ENCODE measurements at regions not wholly inside any gene's neighbourhood (a gene's known extent, or its start where the extent isn't known, plus 50 kb on each side); places are given as distances from the start of the nearest gene placed in this dataset.

DNA sequence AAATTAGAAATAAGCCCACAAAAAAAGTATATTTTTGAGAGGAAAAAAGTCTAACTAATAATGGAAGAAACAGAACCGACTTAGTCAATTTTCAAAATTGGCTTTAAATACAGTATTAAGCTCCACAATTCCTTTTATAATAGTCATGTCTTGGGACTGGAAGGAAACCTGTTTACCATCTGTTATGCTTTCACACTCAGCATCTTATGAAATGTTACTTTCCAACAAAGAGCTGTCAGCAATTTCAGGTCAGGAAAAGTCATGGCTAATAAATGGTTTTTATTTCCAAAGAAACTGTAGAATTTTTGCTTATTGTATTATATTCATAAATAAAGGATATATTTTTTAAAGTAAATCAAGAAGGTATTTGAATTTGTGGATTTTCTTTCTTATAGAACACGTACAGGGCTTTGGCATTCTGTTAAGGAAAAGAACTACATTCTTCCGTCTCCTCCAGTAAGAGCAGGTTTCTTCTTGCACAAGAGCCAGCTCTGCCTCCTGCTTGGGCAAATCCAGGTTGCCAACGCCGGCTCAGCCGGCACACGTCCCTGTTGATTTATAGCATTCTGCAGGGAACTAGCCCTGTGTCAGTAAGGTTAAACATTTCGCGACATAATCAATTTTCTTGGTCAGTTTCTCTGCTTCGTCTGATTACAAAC is 52.9 kb upstream of the GPR12 start:
- TF ChIP-seq, protein P1, sequence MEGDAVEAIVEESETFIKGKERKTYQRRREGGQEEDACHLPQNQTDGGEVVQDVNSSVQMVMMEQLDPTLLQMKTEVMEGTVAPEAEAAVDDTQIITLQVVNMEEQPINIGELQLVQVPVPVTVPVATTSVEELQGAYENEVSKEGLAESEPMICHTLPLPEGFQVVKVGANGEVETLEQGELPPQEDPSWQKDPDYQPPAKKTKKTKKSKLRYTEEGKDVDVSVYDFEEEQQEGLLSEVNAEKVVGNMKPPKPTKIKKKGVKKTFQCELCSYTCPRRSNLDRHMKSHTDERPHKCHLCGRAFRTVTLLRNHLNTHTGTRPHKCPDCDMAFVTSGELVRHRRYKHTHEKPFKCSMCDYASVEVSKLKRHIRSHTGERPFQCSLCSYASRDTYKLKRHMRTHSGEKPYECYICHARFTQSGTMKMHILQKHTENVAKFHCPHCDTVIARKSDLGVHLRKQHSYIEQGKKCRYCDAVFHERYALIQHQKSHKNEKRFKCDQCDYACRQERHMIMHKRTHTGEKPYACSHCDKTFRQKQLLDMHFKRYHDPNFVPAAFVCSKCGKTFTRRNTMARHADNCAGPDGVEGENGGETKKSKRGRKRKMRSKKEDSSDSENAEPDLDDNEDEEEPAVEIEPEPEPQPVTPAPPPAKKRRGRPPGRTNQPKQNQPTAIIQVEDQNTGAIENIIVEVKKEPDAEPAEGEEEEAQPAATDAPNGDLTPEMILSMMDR (IDR thresholded peaks at IDR 0.05; ENCODE audit: poor library complexity, severe bottlenecking) = no peak
- no peaks in the 10 kb centered on the region for H3K4me1 ChIP-seq (ENCODE audit: insufficient read depth, poor library complexity, severe bottlenecking)
- H3K27me3 ChIP-seq (ENCODE audit: insufficient read depth, poor library complexity, severe bottlenecking) = peaks cover 23% of the 10 kb centered on the region
- no peak overlapping the region for H3K4me3 ChIP-seq (ENCODE audit: severe bottlenecking)
- no peak for ATAC-seq (ENCODE audit: low read depth)
- no peaks in the 10 kb centered on the region for H3K9me3 ChIP-seq (ENCODE audit: severe bottlenecking)
- no peak overlapping the region for H3K27ac ChIP-seq (ENCODE audit: poor library complexity, severe bottlenecking)
- DNase-seq (ENCODE audit: low spot score) = no peak
- no peaks in the 10 kb centered on the region for H3K36me3 ChIP-seq (ENCODE audit: low read depth)

DNA sequence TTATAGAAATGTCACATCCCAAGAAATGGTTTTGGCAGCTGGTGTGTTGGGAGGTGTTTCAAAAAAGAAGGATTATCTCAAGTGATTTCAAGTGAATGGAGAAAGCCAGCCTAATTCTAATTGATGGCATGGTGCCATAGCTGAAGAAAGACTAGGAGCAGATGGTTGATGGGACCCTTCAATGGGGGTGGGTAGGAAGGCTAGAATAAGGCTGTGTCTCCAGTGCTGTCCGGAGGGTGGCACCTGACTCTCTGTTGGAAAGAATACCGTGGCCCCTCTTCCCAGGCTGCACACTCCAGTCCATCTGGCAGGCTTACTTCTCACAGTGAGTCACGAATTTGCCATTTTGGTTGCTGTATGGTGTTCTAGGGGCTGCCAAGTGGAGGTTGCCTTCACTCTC is 51.0 kb upstream of the GPR12 start:
- H3K27me3 ChIP-seq (ENCODE audit: insufficient read depth, poor library complexity, severe bottlenecking) = peaks cover 23% of the 10 kb centered on the region
- DNase-seq (ENCODE audit: low spot score) = no peak
- ATAC-seq (ENCODE audit: low read depth) = no peak
- no peaks in the 10 kb centered on the region for H3K9me3 ChIP-seq (ENCODE audit: severe bottlenecking)
- TF ChIP-seq, protein P1 (IDR thresholded peaks at IDR 0.05; ENCODE audit: poor library complexity, severe bottlenecking) = no peak
- H3K4me3 ChIP-seq (ENCODE audit: severe bottlenecking) = no peak overlapping the region
- no peak overlapping the region for H3K27ac ChIP-seq (ENCODE audit: poor library complexity, severe bottlenecking)
- no peaks in the 10 kb centered on the region for H3K4me1 ChIP-seq (ENCODE audit: insufficient read depth, poor library complexity, severe bottlenecking)
- no peaks in the 10 kb centered on the region for H3K36me3 ChIP-seq (ENCODE audit: low read depth)
